Type B pancreatic cell (in vitro differentiated cells): ENCODE measurements at regions not wholly inside any gene's neighbourhood (a gene's known extent, or its start where the extent isn't known, plus 50 kb on each side); places are given as distances from the start of the nearest gene placed in this dataset.

Source experiments
- DNase-seq: peaks from one replicate; pipeline ENCODE4 v3.0.0; 2021; ENCODE audit warnings: mixed read lengths; ENCODE audit not compliant: unreplicated experiment; ENCODE audit errors: extremely low spot score
- H3K27ac Mint-ChIP-seq: 2 replicates; pipeline ENCODE4 v1.8.0; 2021; ENCODE audit warnings: mild to moderate bottlenecking, mixed read lengths
- H3K27me3 Mint-ChIP-seq: 2 replicates; pipeline ENCODE4 v1.8.0; 2021; ENCODE audit warnings: mixed read lengths
- H3K36me3 Mint-ChIP-seq: 2 replicates; pipeline ENCODE4 v1.8.0; 2021; ENCODE audit warnings: mixed read lengths
- H3K4me1 Mint-ChIP-seq: one replicate; pipeline ENCODE4 v1.8.0; 2021; ENCODE audit warnings: mixed read lengths; ENCODE audit not compliant: unreplicated experiment
- H3K4me3 Mint-ChIP-seq: 2 replicates; pipeline ENCODE4 v1.8.0; 2021; ENCODE audit warnings: mild to moderate bottlenecking, mixed read lengths
- H3K9me3 Mint-ChIP-seq: 2 replicates; pipeline ENCODE4 v1.8.0; 2021; ENCODE audit warnings: mixed read lengths
- CTCF ChIP-seq: fragments of 200-600 bp; sonication (generic); conservative IDR thresholded peaks from 2 replicates; pipeline ENCODE4 v1.5.0; 2021; ENCODE audit warnings: antibody characterized with exemption, mild to moderate bottlenecking

DNA sequence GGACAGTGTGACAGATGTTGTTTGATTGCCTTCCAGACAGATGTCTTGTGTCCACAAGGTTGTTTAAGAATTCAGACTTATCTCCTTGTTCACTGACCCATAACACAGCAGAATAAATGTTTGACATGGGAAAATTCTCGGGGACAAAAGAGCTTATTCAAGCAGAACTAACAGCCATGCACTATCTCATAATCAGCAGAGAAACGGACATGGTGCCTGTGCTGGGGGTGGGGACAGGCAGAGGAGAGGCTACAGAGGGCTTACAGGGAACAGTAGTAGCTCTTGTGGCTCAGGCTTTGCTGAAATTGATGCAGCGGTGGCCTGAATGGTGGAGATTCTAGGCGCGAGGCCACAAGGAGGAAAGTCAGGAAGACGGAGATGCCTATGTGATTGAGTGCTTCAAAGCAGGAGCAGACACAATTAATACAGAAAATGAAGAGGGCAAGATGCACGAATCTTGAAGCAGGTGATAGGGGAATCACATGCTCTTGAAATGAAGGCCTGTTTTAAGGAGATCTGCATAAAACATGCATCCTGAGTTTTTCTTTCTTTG lies 62.0 kb upstream of the CAB39 start:
- H3K4me1 Mint-ChIP-seq, result peaks cover 10% of the 10 kb centered on the region
- peaks cover 10% of the 10 kb centered on the region for H3K27me3 Mint-ChIP-seq
- DNase-seq, result no peak
- no peak overlapping the region for H3K4me3 Mint-ChIP-seq
- H3K36me3 Mint-ChIP-seq, result no peaks in the 10 kb centered on the region
- no peak overlapping the region for H3K27ac Mint-ChIP-seq
- H3K9me3 Mint-ChIP-seq, result no peaks in the 10 kb centered on the region
- no peak for TF ChIP-seq CTCF

DNA sequence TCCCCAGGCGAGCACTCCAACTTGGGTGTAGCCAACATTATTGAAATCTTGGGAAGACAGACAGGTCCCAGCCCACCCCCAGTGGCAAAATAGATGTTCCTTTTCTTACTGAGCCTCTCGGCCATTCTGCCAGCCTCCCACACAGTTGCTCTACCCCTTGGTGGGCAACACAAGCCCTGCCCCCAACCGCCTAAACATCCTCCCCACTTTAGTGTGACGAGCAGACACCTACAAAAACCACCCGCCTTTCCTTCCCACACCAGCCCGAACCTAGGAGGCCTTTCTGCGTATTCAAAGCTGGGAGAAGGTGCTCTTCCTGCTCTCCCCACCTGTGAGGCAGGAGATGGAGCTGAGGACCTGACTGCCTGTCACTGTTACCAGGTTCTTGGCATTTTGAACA lies 58.6 kb upstream of the CAB39 start:
- Mint-ChIP-seq H3K36me3 (no peaks in the 10 kb centered on the region), H3K27ac (peak overlapping the region; percentile 10), H3K27me3 (peaks cover 3% of the 10 kb centered on the region), H3K4me1 (peaks cover 10% of the 10 kb centered on the region), H3K9me3 (no peaks in the 10 kb centered on the region), H3K4me3 (no peak overlapping the region)
- no peak for DNase-seq
- no peak for TF ChIP-seq CTCF

GRCh38 chr2:230657462-230657861 lies 55.2 kb upstream of the CAB39 start:
- Mint-ChIP-seq H3K27ac (no peak overlapping the region), H3K9me3 (no peaks in the 10 kb centered on the region), H3K27me3 (peaks cover 3% of the 10 kb centered on the region), H3K4me3 (no peak overlapping the region), H3K4me1 (peaks cover 4% of the 10 kb centered on the region), H3K36me3 (no peaks in the 10 kb centered on the region)
- DNase-seq, result no peak
- no peak for TF ChIP-seq CTCF

GRCh38 chr2:230657906-230658305 lies 54.7 kb upstream of the CAB39 start:
- Mint-ChIP-seq H3K4me3 (no peak overlapping the region), H3K9me3 (no peaks in the 10 kb centered on the region), H3K36me3 (no peaks in the 10 kb centered on the region), H3K27me3 (peaks cover 3% of the 10 kb centered on the region), H3K4me1 (peaks cover 4% of the 10 kb centered on the region), H3K27ac (no peak overlapping the region)
- DNase-seq, result no peak
- TF ChIP-seq CTCF, result no peak

GRCh38 chr2:230658577-230658876 lies 54.1 kb upstream of the CAB39 start:
- Mint-ChIP-seq H3K27me3 (peaks cover 3% of the 10 kb centered on the region), H3K27ac (peak overlapping the region; percentile 29)
- TF ChIP-seq CTCF, result no peak

More at GRCh38 chr2:230658577-230658876, 54.1 kb upstream of the CAB39 start:
- no peaks in the 10 kb centered on the region for H3K9me3 Mint-ChIP-seq
- H3K4me3 Mint-ChIP-seq, result no peak overlapping the region
- H3K4me1 Mint-ChIP-seq, result peaks cover 4% of the 10 kb centered on the region
- no peak for DNase-seq
- no peaks in the 10 kb centered on the region for H3K36me3 Mint-ChIP-seq
